GM18861 (cell line): ENCODE measurements at regions not wholly inside any gene's neighbourhood (a gene's known extent, or its start where the extent isn't known, plus 50 kb on each side); places are given as distances from the start of the nearest gene placed in this dataset.
"Not testable (repeated sequence)": the region's sequence is repeated elsewhere in the genome, so short reads cannot be mapped to it uniquely, and the experiment has no call there.

Experiments used
- ATAC-seq: cut with Tn5 transposase; IDR thresholded peaks from one replicate; pipeline ENCODE4 v1.9.1; 2021; ENCODE audit not compliant: unreplicated experiment

- no peak for ATAC-seq
Measured at GRCh38 chr15:62316413-62317060, 151.5 kb upstream of the C2CD4B start.

GRCh38 chr15:62320259-62320658, 155.2 kb upstream of the C2CD4B start:
- no peak for ATAC-seq

GRCh38 chr15:62323353-62323890, 158.3 kb upstream of the C2CD4B start:
- ATAC-seq, result no peak

- no peak for ATAC-seq
Measured at GRCh38 chr15:62324382-62324781, 159.3 kb upstream of the C2CD4B start.

GRCh38 chr15:62325597-62325996, 160.5 kb upstream of the C2CD4B start:
- ATAC-seq, result no peak

- no peak for ATAC-seq
Measured at GRCh38 chr15:62326460-62327011, 161.5 kb upstream of the C2CD4B start.

GRCh38 chr15:62327406-62327805, 162.3 kb upstream of the C2CD4B start:
- ATAC-seq, result no peak

- not testable (repeated sequence) for ATAC-seq
Measured at GRCh38 chr15:62332472-62332871, 167.4 kb upstream of the C2CD4B start.

GRCh38 chr15:62334536-62334935, 169.5 kb upstream of the C2CD4B start:
- ATAC-seq, result no peak

GRCh38 chr15:62337934-62338333, 172.8 kb upstream of the C2CD4B start:
- ATAC-seq, result no peak

- ATAC-seq, result no peak
Measured at GRCh38 chr15:62338497-62338896, 173.4 kb upstream of the C2CD4B start.

- no peak for ATAC-seq
Measured at GRCh38 chr15:62342959-62343358, 177.9 kb upstream of the C2CD4B start.

GRCh38 chr15:62343397-62343796, 178.3 kb upstream of the C2CD4B start:
- no peak for ATAC-seq

GRCh38 chr15:62344806-62345539, 179.9 kb upstream of the C2CD4B start:
- ATAC-seq, result no peak

- ATAC-seq, result no peak
Measured at GRCh38 chr15:62346168-62346567, 181.1 kb upstream of the C2CD4B start.

- no peak for ATAC-seq
Measured at GRCh38 chr15:62348118-62348517, 183.0 kb upstream of the C2CD4B start.

- no peak for ATAC-seq
Measured at GRCh38 chr15:62348623-62349022, 183.5 kb upstream of the C2CD4B start.

GRCh38 chr15:62352817-62353216, 187.7 kb upstream of the C2CD4B start:
- ATAC-seq, result no peak

- no peak for ATAC-seq
Measured at GRCh38 chr15:62357431-62357830, 192.3 kb upstream of the C2CD4B start.

- no peak for ATAC-seq
Measured at GRCh38 chr15:62359416-62359815, 194.3 kb upstream of the C2CD4B start.

- no peak for ATAC-seq
Measured at GRCh38 chr15:62360332-62361097, 195.4 kb upstream of the C2CD4B start.
